IgD-negative memory B cell (primary cell): ENCODE measurements at regions not wholly inside any gene's neighbourhood (a gene's known extent, or its start where the extent isn't known, plus 50 kb on each side); places are given as distances from the start of the nearest gene placed in this dataset.

Experiments
- H3K27ac Mint-ChIP-seq, 3 donors: one replicate each; pipeline ENCODE4 v1.8.0; 2020 to 2022; ENCODE audit warnings: mild to moderate bottlenecking in 3 of 3, mixed read lengths in 3 of 3, moderate library complexity in 1 of 3
- H3K27me3 Mint-ChIP-seq: one replicate; pipeline ENCODE4 v1.8.0; 2021; ENCODE audit warnings: mixed read lengths
- H3K36me3 Mint-ChIP-seq: one replicate; pipeline ENCODE4 v1.8.0; 2020; ENCODE audit warnings: mild to moderate bottlenecking, mixed read lengths
- H3K4me1 Mint-ChIP-seq, 3 donors: one replicate each; pipeline ENCODE4 v1.8.0; 2020 to 2022; ENCODE audit warnings: mixed read lengths in 3 of 3, mild to moderate bottlenecking in 1 of 3
- H3K4me3 Mint-ChIP-seq, 4 donors: one replicate each; pipeline ENCODE4 v1.8.0; 2020 to 2022; ENCODE audit warnings: mild to moderate bottlenecking in 4 of 4, mixed read lengths in 4 of 4, moderate library complexity in 3 of 4
- H3K9me3 Mint-ChIP-seq, 3 donors: one replicate each; pipeline ENCODE4 v1.8.0; 2020 to 2021; ENCODE audit warnings: mixed read lengths in 3 of 3, mild to moderate bottlenecking in 1 of 3

- no peak overlapping the region for H3K4me3 Mint-ChIP-seq
- no peaks in the 10 kb centered on the region for H3K9me3 Mint-ChIP-seq
- H3K4me1 Mint-ChIP-seq = no peaks in the 10 kb centered on the region
- H3K36me3 Mint-ChIP-seq = no peaks in the 10 kb centered on the region
- peaks cover 1% of the 10 kb centered on the region for H3K27me3 Mint-ChIP-seq
- H3K27ac Mint-ChIP-seq = no peak overlapping the region
Measured at GRCh38 chr7:116332766-116333165, 122.4 kb downstream of the TES start.

- no peaks in the 10 kb centered on the region for H3K4me1 Mint-ChIP-seq
- no peaks in the 10 kb centered on the region for H3K9me3 Mint-ChIP-seq
- no peak overlapping the region for H3K4me3 Mint-ChIP-seq
- peak overlapping the region in 1 of 3 donors; percentile 7 for H3K27ac Mint-ChIP-seq
- peaks cover 1% of the 10 kb centered on the region for H3K27me3 Mint-ChIP-seq
- no peaks in the 10 kb centered on the region for H3K36me3 Mint-ChIP-seq
Measured at GRCh38 chr7:116334555-116334954, 124.2 kb downstream of the TES start.

- H3K4me3 Mint-ChIP-seq = no peak overlapping the region
- H3K36me3 Mint-ChIP-seq = no peaks in the 10 kb centered on the region
- H3K4me1 Mint-ChIP-seq = peaks cover 0 to 4% (median 1%) of the 10 kb centered on the region in 3 donors
- peaks cover 1% of the 10 kb centered on the region for H3K27me3 Mint-ChIP-seq
- H3K9me3 Mint-ChIP-seq = no peaks in the 10 kb centered on the region
- no peak overlapping the region for H3K27ac Mint-ChIP-seq
Measured at GRCh38 chr7:116337018-116337417, 126.7 kb downstream of the TES start.

- Mint-ChIP-seq H3K9me3 (no peaks in the 10 kb centered on the region), H3K36me3 (no peaks in the 10 kb centered on the region), H3K27me3 (peaks cover 1% of the 10 kb centered on the region), H3K27ac (no peak overlapping the region), H3K4me1 (peaks cover 0 to 4% (median 1%) of the 10 kb centered on the region in 3 donors), H3K4me3 (no peak overlapping the region)
Measured at GRCh38 chr7:116337800-116338199, 127.5 kb downstream of the TES start.

DNA sequence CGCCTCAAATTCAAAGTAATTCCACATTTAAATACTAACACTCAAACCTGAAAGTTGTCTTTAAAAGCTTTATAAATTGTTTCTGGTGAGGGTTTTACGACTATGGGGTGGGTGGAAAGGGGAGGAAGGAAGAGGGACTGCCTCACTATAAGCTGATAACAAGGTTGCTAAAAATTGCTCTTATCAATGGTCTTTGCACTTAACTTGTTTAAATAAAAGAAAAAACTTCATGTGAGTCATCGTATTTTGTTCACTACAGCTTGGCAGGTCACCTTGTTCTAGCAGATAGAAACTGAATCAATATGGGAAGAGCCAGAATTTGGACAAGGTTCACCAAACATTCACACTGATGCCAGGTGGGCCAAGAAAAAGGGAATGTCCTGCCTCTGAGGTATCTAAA lies 129.2 kb downstream of the TES start:
- Mint-ChIP-seq H3K27ac (no peak overlapping the region), H3K27me3 (peaks cover 1% of the 10 kb centered on the region), H3K9me3 (no peaks in the 10 kb centered on the region), H3K4me1 (peaks cover 0 to 4% (median 1%) of the 10 kb centered on the region in 3 donors), H3K36me3 (no peaks in the 10 kb centered on the region), H3K4me3 (no peak overlapping the region)

- Mint-ChIP-seq H3K4me1 (peaks cover 0 to 4% (median 1%) of the 10 kb centered on the region in 3 donors), H3K9me3 (no peaks in the 10 kb centered on the region), H3K27me3 (peaks cover 1% of the 10 kb centered on the region), H3K4me3 (no peak overlapping the region), H3K36me3 (no peaks in the 10 kb centered on the region), H3K27ac (no peak overlapping the region)
Measured at GRCh38 chr7:116340201-116340847, 130.0 kb downstream of the TES start.

GRCh38 chr7:116340943-116341907 lies 130.9 kb downstream of the TES start:
- Mint-ChIP-seq H3K36me3 (no peaks in the 10 kb centered on the region), H3K4me3 (no peak overlapping the region), H3K27me3 (peaks cover 1% of the 10 kb centered on the region), H3K27ac (no peak overlapping the region), H3K4me1 (peaks cover 0 to 4% (median 1%) of the 10 kb centered on the region in 3 donors), H3K9me3 (no peaks in the 10 kb centered on the region)

DNA sequence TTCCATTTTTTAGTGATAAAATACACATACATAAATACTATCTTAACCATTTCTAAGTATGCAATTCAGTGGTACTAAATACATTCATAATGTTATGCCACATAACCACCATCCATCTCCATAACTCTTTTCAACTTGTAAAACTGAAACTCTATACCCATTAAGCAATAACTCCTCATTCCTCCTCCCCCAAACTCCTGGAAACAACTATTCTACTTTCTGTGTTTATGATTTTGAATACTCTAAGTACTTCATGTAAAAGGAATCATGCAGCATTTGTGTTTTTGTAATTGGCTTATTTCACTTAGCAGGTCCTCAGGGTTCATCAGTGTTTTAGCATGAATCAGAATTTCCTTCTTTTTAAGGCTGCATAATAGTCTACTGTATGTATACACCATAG lies 131.8 kb downstream of the TES start:
- H3K4me1 Mint-ChIP-seq = peaks cover 0 to 4% (median 1%) of the 10 kb centered on the region in 3 donors
- H3K4me3 Mint-ChIP-seq = no peak overlapping the region
- H3K36me3 Mint-ChIP-seq = no peaks in the 10 kb centered on the region
- H3K9me3 Mint-ChIP-seq = peaks cover 0 to 1% (median 0%) of the 10 kb centered on the region in 3 donors
- H3K27ac Mint-ChIP-seq = no peak overlapping the region
- peaks cover 1% of the 10 kb centered on the region for H3K27me3 Mint-ChIP-seq

DNA sequence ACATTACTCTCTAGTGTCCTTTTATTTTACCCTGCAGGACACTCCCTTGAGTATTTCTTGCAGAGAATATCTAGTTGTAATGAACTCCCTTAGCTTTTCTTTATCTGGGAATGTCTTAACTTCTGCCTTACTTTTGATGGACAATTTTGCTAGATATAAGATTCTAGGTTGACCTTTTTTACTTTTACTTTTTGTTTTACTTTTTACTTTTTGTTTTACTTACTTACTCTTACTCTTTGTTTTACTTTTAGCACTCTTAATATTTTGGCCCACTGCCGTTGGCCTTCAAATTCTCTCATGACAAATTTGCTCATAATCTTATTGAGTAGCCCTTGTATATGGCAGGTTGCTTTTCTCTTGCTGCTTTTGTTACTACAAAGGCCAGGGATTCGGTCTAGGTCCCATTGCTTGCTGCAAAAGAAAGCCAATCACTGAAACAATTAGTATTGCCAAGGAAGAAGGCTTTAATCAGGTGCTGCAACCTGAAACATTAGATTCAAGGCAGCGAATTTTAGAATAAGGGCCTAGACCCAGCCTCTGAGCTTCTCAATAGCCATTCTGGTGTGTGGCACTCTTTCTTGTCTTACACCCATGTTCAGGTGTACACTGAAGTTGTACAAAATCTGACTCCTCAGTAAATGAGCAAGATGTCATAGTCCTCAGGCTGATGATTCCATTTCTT lies 137.0 kb downstream of the TES start:
- H3K9me3 Mint-ChIP-seq = peaks cover 0 to 1% (median 0%) of the 10 kb centered on the region in 3 donors
- peaks cover 1% of the 10 kb centered on the region for H3K27me3 Mint-ChIP-seq
- no peak overlapping the region for H3K4me3 Mint-ChIP-seq
- no peaks in the 10 kb centered on the region for H3K4me1 Mint-ChIP-seq
- no peak overlapping the region for H3K27ac Mint-ChIP-seq
- no peaks in the 10 kb centered on the region for H3K36me3 Mint-ChIP-seq

DNA sequence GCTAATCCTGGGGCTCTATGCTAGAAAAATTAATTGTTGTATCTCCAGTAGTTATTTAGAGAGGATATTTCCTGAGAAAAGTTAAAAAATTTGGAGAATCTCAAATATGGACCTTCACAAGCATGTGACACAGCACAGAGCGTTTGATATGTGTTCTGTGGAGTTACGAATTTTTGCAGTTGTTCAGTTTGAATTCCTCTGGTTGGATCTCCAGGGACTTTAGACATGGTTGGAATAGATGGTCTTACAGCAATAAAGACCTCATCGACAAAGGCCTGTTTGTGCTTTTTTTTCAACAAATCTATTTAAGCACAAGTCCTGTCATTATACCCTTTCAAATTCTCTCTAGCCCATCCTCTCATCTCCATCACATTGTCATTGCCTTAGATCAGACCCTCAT lies 138.0 kb downstream of the TES start:
- Mint-ChIP-seq H3K4me1 (no peaks in the 10 kb centered on the region), H3K4me3 (no peak overlapping the region), H3K27ac (no peak overlapping the region), H3K9me3 (peaks cover 0 to 1% (median 0%) of the 10 kb centered on the region in 3 donors), H3K27me3 (peaks cover 1% of the 10 kb centered on the region), H3K36me3 (no peaks in the 10 kb centered on the region)

GRCh38 chr7:116351966-116352365 lies 141.6 kb downstream of the TES start:
- Mint-ChIP-seq H3K27ac (no peak overlapping the region), H3K27me3 (peaks cover 2% of the 10 kb centered on the region), H3K4me3 (peak overlapping the region in 1 of 4 donors; percentile 9), H3K9me3 (no peaks in the 10 kb centered on the region), H3K4me1 (no peaks in the 10 kb centered on the region), H3K36me3 (no peaks in the 10 kb centered on the region)

GRCh38 chr7:116353647-116354046 lies 143.3 kb downstream of the TES start:
- no peaks in the 10 kb centered on the region for H3K36me3 Mint-ChIP-seq

GRCh38 chr7:116354171-116354545 lies 143.8 kb downstream of the TES start:
- no peak overlapping the region for H3K27ac Mint-ChIP-seq
- H3K27me3 Mint-ChIP-seq = peaks cover 2% of the 10 kb centered on the region
- no peaks in the 10 kb centered on the region for H3K9me3 Mint-ChIP-seq
- H3K4me1 Mint-ChIP-seq = no peaks in the 10 kb centered on the region
- no peaks in the 10 kb centered on the region for H3K36me3 Mint-ChIP-seq
- H3K4me3 Mint-ChIP-seq = no peak overlapping the region

More at GRCh38 chr7:116353647-116354046, 143.3 kb downstream of the TES start:
- no peak overlapping the region for H3K27ac Mint-ChIP-seq
- H3K9me3 Mint-ChIP-seq = no peaks in the 10 kb centered on the region
- peaks cover 2% of the 10 kb centered on the region for H3K27me3 Mint-ChIP-seq
- H3K4me3 Mint-ChIP-seq = no peak overlapping the region
- no peaks in the 10 kb centered on the region for H3K4me1 Mint-ChIP-seq

- peaks cover 2% of the 10 kb centered on the region for H3K27me3 Mint-ChIP-seq
- H3K9me3 Mint-ChIP-seq = no peaks in the 10 kb centered on the region
- no peak overlapping the region for H3K4me3 Mint-ChIP-seq
- no peak overlapping the region for H3K27ac Mint-ChIP-seq
- no peaks in the 10 kb centered on the region for H3K36me3 Mint-ChIP-seq
- H3K4me1 Mint-ChIP-seq = no peaks in the 10 kb centered on the region
Measured at GRCh38 chr7:116354546-116355423, 144.4 kb downstream of the TES start.
